SK-N-DZ (cell line): ENCODE measurements at regions not wholly inside any gene's neighbourhood (a gene's known extent, or its start where the extent isn't known, plus 50 kb on each side); places are given as distances from the start of the nearest gene placed in this dataset.
"Not testable (repeated sequence)": the region's sequence is repeated elsewhere in the genome, so short reads cannot be mapped to it uniquely, and the experiment has no call there.

Experiments used
- DNase-seq: peaks from one replicate; pipeline ENCODE4 v3.0.0-alpha.2; 2015; ENCODE audit warnings: low spot score

- DNase-seq, result no peak
Observed at GRCh38 chr9:108074900-108075299, 585.3 kb upstream of the KLF4 start.

- DNase-seq, result no peak
Observed at GRCh38 chr9:108073823-108074222, 584.3 kb upstream of the KLF4 start.

GRCh38 chr9:108072740-108073139 lies 583.2 kb upstream of the KLF4 start:
- no peak for DNase-seq

GRCh38 chr9:108070861-108071260 lies 581.3 kb upstream of the KLF4 start:
- no peak for DNase-seq

GRCh38 chr9:108069991-108070390 lies 580.4 kb upstream of the KLF4 start:
- no peak for DNase-seq

- no peak for DNase-seq
Observed at GRCh38 chr9:108062680-108063079, 573.1 kb upstream of the KLF4 start.

GRCh38 chr9:108060175-108060574 lies 570.6 kb upstream of the KLF4 start:
- DNase-seq, result no peak

GRCh38 chr9:108058135-108058814 lies 568.7 kb upstream of the KLF4 start:
- DNase-seq, result no peak

- no peak for DNase-seq
Observed at GRCh38 chr9:108057421-108058134, 568.0 kb upstream of the KLF4 start.

- DNase-seq, result no peak
Observed at GRCh38 chr9:108056805-108057386, 567.3 kb upstream of the KLF4 start.

GRCh38 chr9:108056084-108056804 lies 566.7 kb upstream of the KLF4 start:
- DNase-seq, result no peak

GRCh38 chr9:108054131-108054630 lies 564.6 kb upstream of the KLF4 start:
- no peak for DNase-seq

- DNase-seq, result no peak
Observed at GRCh38 chr9:108053555-108054061, 564.0 kb upstream of the KLF4 start.

- no peak for DNase-seq
Observed at GRCh38 chr9:108052431-108053080, 563.0 kb upstream of the KLF4 start.

- no peak for DNase-seq
Observed at GRCh38 chr9:108050894-108051293, 561.3 kb upstream of the KLF4 start.

GRCh38 chr9:108049671-108050494 lies 560.3 kb upstream of the KLF4 start:
- no peak for DNase-seq

GRCh38 chr9:108049026-108049607 lies 559.5 kb upstream of the KLF4 start:
- DNase-seq, result no peak

GRCh38 chr9:108048406-108049025 lies 558.9 kb upstream of the KLF4 start:
- DNase-seq, result no peak

GRCh38 chr9:108047777-108048176 lies 558.2 kb upstream of the KLF4 start:
- not testable (repeated sequence) for DNase-seq

GRCh38 chr9:108047264-108047663 lies 557.7 kb upstream of the KLF4 start:
- no peak for DNase-seq
